A673 (cell line): ENCODE measurements at regions not wholly inside any gene's neighbourhood (a gene's known extent, or its start where the extent isn't known, plus 50 kb on each side); places are given as distances from the start of the nearest gene placed in this dataset.

Experiments used
- BruUV-seq: library from RNA; stranded (reverse); fragments of 400-500 nt; replicated peaks from 2 replicates; lab custom pipeline; 2021; lab: Mats Ljungman, UMichigan
- CTCF ChIA-PET: fragments of 300-600 bp; sonication (Branson Sonifier 250); formaldehyde crosslinking; loops from one replicate; lab custom pipeline; 2022; ENCODE audit warnings: antibody characterized with exemption; lab: Charles Lee
- POLR2A ChIA-PET: fragments of 300-600 bp; sonication (Branson Sonifier 250); formaldehyde crosslinking; loops from one replicate; lab custom pipeline; 2022; ENCODE audit warnings: antibody characterized with exemption; ENCODE audit not compliant: low non-redundant PET; lab: Charles Lee
- DNase-seq: peaks from one replicate; pipeline ENCODE4 v3.0.0-alpha.2; 2015; ENCODE audit warnings: low spot score
- H3K27ac ChIP-seq: fragments of 200-600 bp; sonication (generic); 2 replicates; pipeline ENCODE4 v1.5.1; 2016; ENCODE audit warnings: mixed run types, low read depth, mild to moderate bottlenecking, mixed read lengths, antibody characterized with exemption, low read length; ENCODE audit not compliant: poor library complexity, severe bottlenecking
- H3K27me3 ChIP-seq: fragments of 200-600 bp; sonication (generic); replicated peaks from 2 replicates; pipeline ENCODE4 v1.6.1; 2017; ENCODE audit warnings: mixed run types, low read depth, mild to moderate bottlenecking, mixed read lengths, antibody characterized with exemption, low read length; ENCODE audit not compliant: insufficient read depth, poor library complexity
- H3K36me3 ChIP-seq: fragments of 200-600 bp; sonication (generic); 2 replicates; pipeline ENCODE4 v1.6.1; 2016; ENCODE audit warnings: mixed run types, mild to moderate bottlenecking, mixed read lengths, antibody characterized with exemption, low read length; ENCODE audit not compliant: insufficient read depth, poor library complexity, severe bottlenecking
- H3K4me1 ChIP-seq: fragments of 200-600 bp; sonication (generic); 2 replicates; pipeline ENCODE4 v1.6.1; 2017; ENCODE audit warnings: mixed run types, mild to moderate bottlenecking, mixed read lengths, antibody characterized with exemption, low read length; ENCODE audit not compliant: insufficient read depth, poor library complexity, severe bottlenecking
- H3K4me3 ChIP-seq: fragments of 200-600 bp; sonication (generic); 2 replicates; pipeline ENCODE4 v1.5.1; 2016; ENCODE audit warnings: low read depth, mixed run types, mild to moderate bottlenecking, mixed read lengths, low read length; ENCODE audit not compliant: poor library complexity, severe bottlenecking
- H3K9me3 ChIP-seq: fragments of 200-600 bp; sonication (generic); 2 replicates; pipeline ENCODE4 v1.6.1; 2016; ENCODE audit warnings: mixed run types, low read depth, mild to moderate bottlenecking, mixed read lengths, antibody characterized with exemption, low read length; ENCODE audit not compliant: poor library complexity, severe bottlenecking
- CTCF ChIP-seq: fragments of 300-800, 200-600 bp; sonication (generic); conservative IDR thresholded peaks from 2 replicates; pipeline ENCODE4 v1.5.1; 2017; ENCODE audit warnings: low read depth, mild to moderate bottlenecking, antibody characterized with exemption, low read length, moderate library complexity, mixed read lengths
- EZH2 ChIP-seq: fragments of 200-600 bp; sonication (generic); IDR thresholded peaks from 2 replicates; pipeline ENCODE4 v1.6.1; 2017; ENCODE audit warnings: borderline replicate concordance, low read depth, mild to moderate bottlenecking, mixed read lengths, antibody characterized with exemption, low read length; ENCODE audit not compliant: poor library complexity, severe bottlenecking
- intact Hi-C: fragments of 100-400 bp; cut with micrococcal nuclease; formaldehyde crosslinking; loops from one replicate; pipeline ENCODE4 v1.10.0; 2022; ENCODE audit not compliant: unreplicated experiment

GRCh38 chr14:58865514-58866281 is 227.9 kb downstream of the DACT1 start:
- POLR2A ChIA-PET, result no interaction called here
- DNase-seq, result no peak

GRCh38 chr14:58866391-58866790 is 228.6 kb downstream of the DACT1 start:
- BruUV-seq, result no TSS peak
- Histone ChIP-seq H3K4me3 (no peak overlapping the region), H3K9me3 (no peaks in the 10 kb centered on the region), H3K4me1 (peaks cover 17% of the 10 kb centered on the region), H3K27me3 (no peaks in the 10 kb centered on the region), H3K27ac (no peak overlapping the region), H3K36me3 (no peaks in the 10 kb centered on the region)
- CTCF ChIA-PET, result interaction anchor here (0.6 kb wide), 1 partner anchor 384 kb away, joined by 3 read pairs; no protein-coding TSS in a partner anchor
- POLR2A ChIA-PET, result no interaction called here
- no peak for TF ChIP-seq EZH2
- no peak for TF ChIP-seq CTCF
- DNase-seq, result no peak
- intact Hi-C loops, result no loop called here

More at GRCh38 chr14:58865514-58866281, 227.9 kb downstream of the DACT1 start:
- TF ChIP-seq EZH2, result no peak
- no peak for TF ChIP-seq CTCF
- H3K4me1 ChIP-seq, result peaks cover 11% of the 10 kb centered on the region
- no peaks in the 10 kb centered on the region for H3K9me3 ChIP-seq
- intact Hi-C loops, result no loop called here
- no peaks in the 10 kb centered on the region for H3K36me3 ChIP-seq
- no peaks in the 10 kb centered on the region for H3K27me3 ChIP-seq
- BruUV-seq, result no TSS peak
- CTCF ChIA-PET, result interaction anchor here (0.6 kb wide), 1 partner anchor 385 kb away, joined by 3 read pairs; no protein-coding TSS in a partner anchor
- H3K27ac ChIP-seq, result no peak overlapping the region
- H3K4me3 ChIP-seq, result no peak overlapping the region

GRCh38 chr14:58870961-58871360 is 233.2 kb downstream of the DACT1 start:
- no peak for TF ChIP-seq EZH2
- Histone ChIP-seq H3K27ac (no peak overlapping the region), H3K36me3 (no peaks in the 10 kb centered on the region), H3K27me3 (no peaks in the 10 kb centered on the region), H3K9me3 (no peaks in the 10 kb centered on the region), H3K4me3 (no peak overlapping the region), H3K4me1 (peaks cover 33% of the 10 kb centered on the region)
- DNase-seq, result no peak
- BruUV-seq, result no TSS peak
- CTCF ChIA-PET, result no interaction called here
- intact Hi-C loops, result no loop called here
- POLR2A ChIA-PET, result interaction anchor here (0.7 kb wide), 2 partner anchors 31 to 83 kb away, joined by 4 to 5 read pairs; no protein-coding TSS in a partner anchor
